MCF 10A (cell line): ENCODE measurements at regions not wholly inside any gene's neighbourhood (a gene's known extent, or its start where the extent isn't known, plus 50 kb on each side); places are given as distances from the start of the nearest gene placed in this dataset.

Source experiments
- BruUV-seq: library from RNA; stranded (reverse); fragments of 400-500 nt; replicated peaks from 2 replicates; lab custom pipeline; 2021; lab: Mats Ljungman, UMichigan
- CTCF ChIA-PET: fragments of 300-600 bp; sonication (Branson Sonifier 250); formaldehyde crosslinking; extraction: SDS; loops from one replicate; lab custom pipeline; 2021; ENCODE audit warnings: antibody characterized with exemption, inconsistent platforms; lab: Yijun Ruan, JAX
- POLR2A ChIA-PET: fragments of 300-600, 350-650 bp; sonication (Branson Sonifier 250); formaldehyde crosslinking; extraction: SDS; loops from one replicate; lab custom pipeline; 2020; ENCODE audit warnings: antibody characterized with exemption, inconsistent platforms; lab: Yijun Ruan, JAX
- DNase-seq: peaks from one replicate; pipeline ENCODE4 v3.0.0-alpha.2; 2018; ENCODE audit not compliant: unreplicated experiment
- H3K27ac Mint-ChIP-seq: one replicate; pipeline ENCODE4 v1.8.0; 2022; ENCODE audit warnings: mild to moderate bottlenecking, low read depth, mixed read lengths; ENCODE audit not compliant: unreplicated experiment
- H3K27me3 Mint-ChIP-seq: one replicate; pipeline ENCODE4 v1.8.0; 2022; ENCODE audit warnings: mixed read lengths; ENCODE audit not compliant: insufficient read depth, unreplicated experiment
- H3K36me3 Mint-ChIP-seq: one replicate; pipeline ENCODE4 v1.8.0; 2022; ENCODE audit warnings: mild to moderate bottlenecking, moderate library complexity, mixed read lengths; ENCODE audit not compliant: insufficient read depth, unreplicated experiment
- H3K4me1 Mint-ChIP-seq: one replicate; pipeline ENCODE4 v1.8.0; 2022; ENCODE audit warnings: mixed read lengths; ENCODE audit not compliant: insufficient read depth, unreplicated experiment
- H3K4me3 Mint-ChIP-seq: one replicate; pipeline ENCODE4 v1.8.0; 2022; ENCODE audit warnings: mild to moderate bottlenecking, moderate library complexity, mixed read lengths; ENCODE audit not compliant: unreplicated experiment
- H3K9me3 Mint-ChIP-seq: one replicate; pipeline ENCODE4 v1.8.0; 2022; ENCODE audit warnings: mixed read lengths; ENCODE audit not compliant: unreplicated experiment
- intact Hi-C: fragments of 100-400 bp; cut with micrococcal nuclease; formaldehyde crosslinking; loops from 2 replicates; pipeline ENCODE4 v1.14.1; 2022
- TF ChIP-seq, protein P1 (sequence below): fragments of 200-600 bp; IDR thresholded peaks from one replicate; pipeline ENCODE4 v1.8.0; 2022; ENCODE audit warnings: antibody characterized with exemption, mild to moderate bottlenecking; ENCODE audit not compliant: unreplicated experiment

DNA sequence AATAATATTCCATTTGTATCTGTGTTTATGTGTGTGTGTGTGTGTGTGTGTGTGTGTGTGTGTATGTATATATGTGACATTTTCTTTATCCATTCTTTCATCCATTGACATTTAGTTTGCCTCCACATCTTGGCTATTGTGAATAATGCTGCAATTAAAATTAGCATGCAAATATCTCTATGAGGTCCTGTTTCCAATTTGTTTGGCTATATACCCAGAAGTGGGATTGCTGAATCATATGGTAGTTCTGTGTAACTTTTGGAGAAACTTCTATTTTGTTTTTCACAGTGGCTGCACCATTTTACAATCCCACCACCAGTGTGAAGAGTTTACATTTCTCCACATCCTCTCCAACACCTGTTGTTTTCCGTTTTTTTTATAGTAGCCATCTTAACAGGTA, 53.1 kb downstream of the CH25H start:
- intact Hi-C loops, result no loop called here
- Mint-ChIP-seq H3K36me3 (no peaks in the 10 kb centered on the region), H3K9me3 (peaks cover 5% of the 10 kb centered on the region), H3K27me3 (no peaks in the 10 kb centered on the region), H3K4me1 (peaks cover 11% of the 10 kb centered on the region), H3K4me3 (no peak overlapping the region), H3K27ac (no peak overlapping the region)
- ChIA-PET CTCF (no interaction called here), POLR2A (no interaction called here)
- BruUV-seq, result no TSS peak
- TF ChIP-seq, protein P1, sequence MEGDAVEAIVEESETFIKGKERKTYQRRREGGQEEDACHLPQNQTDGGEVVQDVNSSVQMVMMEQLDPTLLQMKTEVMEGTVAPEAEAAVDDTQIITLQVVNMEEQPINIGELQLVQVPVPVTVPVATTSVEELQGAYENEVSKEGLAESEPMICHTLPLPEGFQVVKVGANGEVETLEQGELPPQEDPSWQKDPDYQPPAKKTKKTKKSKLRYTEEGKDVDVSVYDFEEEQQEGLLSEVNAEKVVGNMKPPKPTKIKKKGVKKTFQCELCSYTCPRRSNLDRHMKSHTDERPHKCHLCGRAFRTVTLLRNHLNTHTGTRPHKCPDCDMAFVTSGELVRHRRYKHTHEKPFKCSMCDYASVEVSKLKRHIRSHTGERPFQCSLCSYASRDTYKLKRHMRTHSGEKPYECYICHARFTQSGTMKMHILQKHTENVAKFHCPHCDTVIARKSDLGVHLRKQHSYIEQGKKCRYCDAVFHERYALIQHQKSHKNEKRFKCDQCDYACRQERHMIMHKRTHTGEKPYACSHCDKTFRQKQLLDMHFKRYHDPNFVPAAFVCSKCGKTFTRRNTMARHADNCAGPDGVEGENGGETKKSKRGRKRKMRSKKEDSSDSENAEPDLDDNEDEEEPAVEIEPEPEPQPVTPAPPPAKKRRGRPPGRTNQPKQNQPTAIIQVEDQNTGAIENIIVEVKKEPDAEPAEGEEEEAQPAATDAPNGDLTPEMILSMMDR, result no peak
- no peak for DNase-seq

DNA sequence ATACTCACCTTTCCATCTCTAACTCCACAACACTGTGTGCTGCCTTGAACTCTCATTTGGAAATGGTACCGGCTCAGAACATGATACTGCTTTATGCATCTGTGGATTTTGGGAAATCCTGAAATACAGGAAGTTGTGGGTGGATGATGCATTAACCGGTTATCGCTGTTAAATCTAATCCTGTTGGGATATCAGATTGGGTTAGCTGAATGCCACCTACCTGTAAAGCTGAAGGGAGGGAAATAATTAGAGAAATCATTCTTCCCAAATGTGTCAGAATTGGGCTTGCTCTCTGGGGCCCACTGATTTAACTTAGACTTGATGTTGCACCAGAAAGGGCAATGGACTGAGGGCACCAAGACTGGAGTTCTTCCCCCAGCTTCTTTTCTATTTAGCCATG, 54.0 kb downstream of the CH25H start:
- Mint-ChIP-seq H3K27ac (no peak overlapping the region), H3K36me3 (no peaks in the 10 kb centered on the region), H3K4me3 (no peak overlapping the region), H3K27me3 (no peaks in the 10 kb centered on the region), H3K4me1 (peaks cover 6% of the 10 kb centered on the region), H3K9me3 (peaks cover 10% of the 10 kb centered on the region)
- ChIA-PET POLR2A (interaction anchor here (0.6 to 0.9 kb wide), 2 partner anchors 9 to 12 kb away, joined by 5 read pairs; no protein-coding TSS in a partner anchor), CTCF (no interaction called here)
- TF ChIP-seq, protein P1, result no peak
- intact Hi-C loops, result no loop called here
- no peak for DNase-seq
- BruUV-seq, result no TSS peak

DNA sequence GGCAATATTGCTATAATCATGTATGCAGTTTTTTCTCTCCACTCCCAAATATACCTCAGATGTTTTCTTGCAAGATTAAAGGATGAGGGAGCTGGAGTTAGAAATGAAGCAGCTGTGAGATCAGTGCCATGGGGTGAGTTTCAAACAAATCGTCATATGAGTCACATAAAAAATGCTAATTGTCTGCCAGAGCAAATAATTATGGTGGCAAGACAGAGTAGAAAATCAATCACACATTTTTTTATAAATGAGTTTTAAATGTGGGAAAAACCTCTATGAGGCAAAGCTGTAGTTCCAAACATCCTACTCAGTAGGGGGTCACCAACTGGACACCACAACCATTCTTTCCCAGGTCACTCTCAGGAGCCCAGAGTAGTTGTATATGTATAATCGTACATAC, 55.3 kb downstream of the CH25H start:
- Mint-ChIP-seq H3K36me3 (no peaks in the 10 kb centered on the region), H3K27me3 (no peaks in the 10 kb centered on the region), H3K9me3 (peaks cover 10% of the 10 kb centered on the region), H3K4me3 (no peak overlapping the region), H3K27ac (no peak overlapping the region), H3K4me1 (peaks cover 16% of the 10 kb centered on the region)
- DNase-seq, result no peak
- CTCF ChIA-PET, result no interaction called here
- intact Hi-C loops, result no loop called here
- BruUV-seq, result no TSS peak
- POLR2A ChIA-PET, result interaction anchor here (0.6 kb wide), 1 partner anchor 161 kb away, joined by 3 read pairs; the partner anchor contains the start of gene FAS
- TF ChIP-seq, protein P1, result no peak

DNA sequence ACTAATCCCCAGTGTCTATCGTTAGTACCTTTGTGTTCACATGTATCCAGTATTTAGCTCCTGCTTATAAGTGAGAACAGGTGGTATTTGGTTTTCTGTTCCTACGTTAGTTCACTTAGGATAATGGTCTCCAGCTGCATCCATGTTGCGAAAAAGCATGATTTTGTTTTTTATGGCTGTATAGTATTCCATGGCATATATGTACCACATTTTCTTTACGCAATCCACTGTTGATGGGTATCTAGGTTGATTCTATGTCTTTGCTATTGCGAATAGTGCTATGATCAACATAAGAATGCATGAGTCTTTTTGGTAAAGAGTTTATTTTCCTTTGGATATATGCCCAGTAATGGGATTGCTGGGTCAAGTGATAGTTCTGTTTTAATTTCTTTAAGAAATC, 59.1 kb downstream of the CH25H start:
- DNase-seq, result no peak
- CTCF ChIA-PET, result no interaction called here
- Mint-ChIP-seq H3K36me3 (no peaks in the 10 kb centered on the region), H3K27me3 (no peaks in the 10 kb centered on the region), H3K27ac (no peak overlapping the region), H3K9me3 (peaks cover 10% of the 10 kb centered on the region), H3K4me3 (no peak overlapping the region), H3K4me1 (peaks cover 16% of the 10 kb centered on the region)
- POLR2A ChIA-PET, result no interaction called here
- intact Hi-C loops, result no loop called here
- no TSS peak for BruUV-seq
- TF ChIP-seq, protein P1, result no peak
